Activated CD4-positive, alpha-beta T cell treated with anti-CD3 and anti-CD28 coated beads, Interleukin-10, Interleukin-2, amounts not matched to agents 100 ng/mL and 50 ng/mL, durations not matched to agents 16 hours and 8 hours (primary cell): ENCODE measurements at regions not wholly inside any gene's neighbourhood (a gene's known extent, or its start where the extent isn't known, plus 50 kb on each side); places are given as distances from the start of the nearest gene placed in this dataset.

Experiments used
- DNase-seq: peaks from one replicate; pipeline ENCODE4 v3.0.0-alpha.2; 2020

GRCh38 chr6:137737836-137738596, 129.0 kb upstream of the TNFAIP3 start:
- no peak for DNase-seq

- no peak for DNase-seq
Observed at GRCh38 chr6:137738931-137739504, 128.0 kb upstream of the TNFAIP3 start.

GRCh38 chr6:137739544-137739943, 127.5 kb upstream of the TNFAIP3 start:
- no peak for DNase-seq

GRCh38 chr6:137740091-137740755, 126.8 kb upstream of the TNFAIP3 start:
- no peak for DNase-seq

- DNase-seq: no peak
Observed at GRCh38 chr6:137740967-137741761, 125.9 kb upstream of the TNFAIP3 start.

- no peak for DNase-seq
Observed at GRCh38 chr6:137743493-137743892, 123.6 kb upstream of the TNFAIP3 start.

GRCh38 chr6:137744877-137745276, 122.2 kb upstream of the TNFAIP3 start:
- no peak for DNase-seq

- DNase-seq: no peak
Observed at GRCh38 chr6:137745321-137745720, 121.7 kb upstream of the TNFAIP3 start.

- no peak for DNase-seq
Observed at GRCh38 chr6:137746264-137746663, 120.8 kb upstream of the TNFAIP3 start.

- DNase-seq: no peak
Observed at GRCh38 chr6:137749696-137750211, 117.3 kb upstream of the TNFAIP3 start.

GRCh38 chr6:137750297-137750696, 116.8 kb upstream of the TNFAIP3 start:
- no peak for DNase-seq

- DNase-seq: no peak
Observed at GRCh38 chr6:137751768-137752560, 115.1 kb upstream of the TNFAIP3 start.

GRCh38 chr6:137754366-137754765, 112.7 kb upstream of the TNFAIP3 start:
- no peak for DNase-seq

GRCh38 chr6:137754866-137755265, 112.2 kb upstream of the TNFAIP3 start:
- no peak for DNase-seq

- no peak for DNase-seq
Observed at GRCh38 chr6:137755284-137755683, 111.8 kb upstream of the TNFAIP3 start.

GRCh38 chr6:137756788-137757187, 110.3 kb upstream of the TNFAIP3 start:
- no peak for DNase-seq

GRCh38 chr6:137758661-137759060, 108.4 kb upstream of the TNFAIP3 start:
- DNase-seq: no peak

- no peak for DNase-seq
Observed at GRCh38 chr6:137759624-137760023, 107.4 kb upstream of the TNFAIP3 start.

- DNase-seq: no peak
Observed at GRCh38 chr6:137761072-137761471, 106.0 kb upstream of the TNFAIP3 start.

GRCh38 chr6:137761487-137761886, 105.6 kb upstream of the TNFAIP3 start:
- no peak for DNase-seq

GRCh38 chr6:137762168-137763090, 104.6 kb upstream of the TNFAIP3 start:
- no peak for DNase-seq
